GM23338 (cell line): ENCODE measurements at regions not wholly inside any gene's neighbourhood (a gene's known extent, or its start where the extent isn't known, plus 50 kb on each side); places are given as distances from the start of the nearest gene placed in this dataset.

ENCODE experiments used
- CREB1 ChIP-seq: fragments of 250-450 bp; sonication (Bioruptor Pico); IDR thresholded peaks from 2 replicates; pipeline ENCODE4 v1.5.0; 2020; ENCODE audit warnings: low read depth, mild to moderate bottlenecking, moderate library complexity
- CTCF ChIP-seq, 2 experiments: fragments of 200-600 bp in 1 of 2; sonication (generic) in 1 of 2; conservative IDR thresholded peaks; 2 replicates each; pipeline versions ENCODE4 v1.5.1 to v1.6.1; 2016 to 2017; ENCODE audit warnings: antibody characterized with exemption in 2 of 2, low read depth in 2 of 2, mild to moderate bottlenecking in 2 of 2, moderate library complexity in 1 of 2
- EZH2 ChIP-seq: fragments of 200-600 bp; sonication (generic); IDR thresholded peaks from one replicate; pipeline ENCODE4 v1.8.0; 2017; ENCODE audit warnings: antibody characterized with exemption, mild to moderate bottlenecking, low read depth; ENCODE audit not compliant: unreplicated experiment
- EZH2phosphoT487 ChIP-seq: fragments of 200-600 bp; sonication (generic); IDR thresholded peaks from one replicate; pipeline ENCODE4 v1.8.1; 2018; ENCODE audit warnings: antibody characterized with exemption; ENCODE audit not compliant: unreplicated experiment
- REST ChIP-seq: IDR thresholded peaks from one replicate; pipeline ENCODE4 v1.6.1; 2018; ENCODE audit warnings: antibody characterized with exemption; ENCODE audit not compliant: unreplicated experiment
- ZNF114 ChIP-seq: fragments of 250-450 bp; sonication (Bioruptor Pico); IDR thresholded peaks from 2 replicates; pipeline ENCODE4 v1.5.0; 2020; ENCODE audit warnings: mild to moderate bottlenecking, moderate library complexity

GRCh38 chr2:60095202-60095815 lies 458.1 kb downstream of the BCL11A start:
- no peak for TF ChIP-seq EZH2
- no peak for TF ChIP-seq CTCF (conservative IDR thresholded peaks at IDR 0.05; ENCODE audit: low read depth in 2 of 2)
- TF ChIP-seq CREB1 (CRISPR knock-in tag), result no peak
- TF ChIP-seq EZH2phosphoT487, result no peak
- no peak for TF ChIP-seq ZNF114
- TF ChIP-seq REST, result no peak
